CD4-positive, alpha-beta T cell treated with Interleukin-21 for 1 hour (primary cell): ENCODE measurements at regions not wholly inside any gene's neighbourhood (a gene's known extent, or its start where the extent isn't known, plus 50 kb on each side); places are given as distances from the start of the nearest gene placed in this dataset.
"Not testable (repeated sequence)": the region's sequence is repeated elsewhere in the genome, so short reads cannot be mapped to it uniquely, and the experiment has no call there.

Experiments used
- DNase-seq: peaks from one replicate; pipeline ENCODE4 v3.0.0-alpha.2; 2020

GRCh38 chrX:8018934-8019333, 91.7 kb upstream of the PNPLA4 start:
- DNase-seq, result no peak

DNA sequence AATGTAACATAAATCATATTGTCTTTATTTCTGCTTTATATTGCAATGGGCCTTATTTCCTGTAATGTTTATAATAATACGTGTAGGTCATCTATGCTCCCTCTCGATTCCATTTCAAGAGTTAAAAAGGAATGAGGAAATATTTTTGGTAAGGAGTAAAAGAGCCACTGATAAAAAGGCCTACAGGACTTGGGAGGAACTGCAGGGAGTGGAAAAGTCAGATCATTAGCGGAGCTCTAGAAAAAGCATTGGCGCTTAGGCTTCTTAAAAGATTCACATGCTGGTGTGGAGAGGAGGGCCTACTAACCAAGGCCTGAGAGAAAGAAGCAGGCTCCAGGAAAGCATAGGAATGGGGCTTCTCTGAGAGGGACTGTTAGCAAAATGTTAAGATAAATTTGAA, 82.9 kb upstream of the PNPLA4 start:
- DNase-seq, result no peak

DNA sequence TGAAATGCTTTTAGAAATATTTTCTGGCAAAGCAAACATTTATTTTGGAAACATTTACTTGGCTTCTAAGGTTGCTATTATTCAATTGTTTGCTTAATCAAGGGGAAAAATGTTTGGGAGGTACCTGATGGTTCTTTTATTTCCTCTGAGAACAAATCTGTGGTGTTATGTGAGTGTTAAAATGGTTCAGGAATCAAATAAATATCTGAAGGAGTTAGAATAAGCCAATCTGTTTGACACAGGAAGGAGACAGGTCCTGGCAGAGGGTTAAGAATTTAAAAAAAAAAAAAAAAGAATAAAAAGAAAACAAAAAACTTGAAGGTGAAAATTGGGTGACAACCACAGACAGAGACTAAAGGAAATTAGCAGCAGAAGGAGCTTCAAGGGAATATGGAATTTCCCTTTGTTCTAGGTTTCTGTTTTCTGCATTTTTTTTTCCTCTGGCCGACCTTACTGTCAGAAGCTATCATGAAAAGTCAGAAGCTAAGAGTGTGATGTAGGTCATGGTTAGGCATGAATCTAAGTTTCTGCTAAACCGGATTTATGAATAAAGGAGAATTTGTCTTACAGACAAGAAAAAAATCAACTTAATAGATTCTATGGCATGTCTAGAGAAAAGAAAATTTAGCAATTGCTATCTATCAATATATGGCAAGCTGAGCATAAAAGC, 78.6 kb upstream of the PNPLA4 start:
- no peak for DNase-seq

DNA sequence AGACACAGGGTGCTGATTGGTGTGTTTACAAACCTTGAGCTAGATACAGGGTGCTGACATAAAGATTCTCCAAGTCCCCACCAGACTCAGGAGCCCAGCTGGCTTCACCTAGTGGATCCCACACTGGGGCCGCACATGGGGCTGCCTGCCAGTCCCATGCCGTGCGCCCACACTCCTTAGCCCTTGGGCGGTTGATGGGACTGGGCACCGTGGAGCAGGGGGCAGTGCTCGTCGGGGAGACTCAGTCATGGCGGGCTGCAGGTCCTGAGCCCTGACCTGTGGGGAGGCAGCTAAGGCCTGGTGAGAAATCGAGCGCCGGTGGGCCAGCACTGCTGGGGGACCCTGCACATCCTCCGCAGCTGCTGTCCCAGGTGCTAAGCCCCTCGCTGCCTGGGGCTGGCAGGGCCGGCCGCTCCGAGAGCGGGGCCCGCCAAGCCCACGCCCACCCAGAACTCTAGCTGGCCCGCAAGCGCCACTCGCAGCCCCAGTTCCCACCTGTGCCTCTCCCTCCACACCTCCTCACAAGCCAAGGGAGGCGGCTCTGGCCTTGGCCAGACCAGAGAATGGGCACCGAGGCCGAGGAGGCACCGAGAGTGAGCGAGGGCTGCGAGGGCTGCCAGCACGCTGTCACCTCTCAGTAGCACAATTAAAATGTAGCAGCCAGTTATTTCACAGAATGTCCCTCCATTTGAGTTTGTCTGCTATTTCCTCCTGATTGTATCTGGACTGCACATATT, 76.1 kb upstream of the PNPLA4 start:
- DNase-seq, result no peak

GRCh38 chrX:7996851-7997250, 69.6 kb upstream of the PNPLA4 start:
- no peak for DNase-seq

- DNase-seq, result peak; percentile 32
These were observed 69.2 kb upstream of the PNPLA4 start for GRCh38 chrX:7996414-7996813.

DNA sequence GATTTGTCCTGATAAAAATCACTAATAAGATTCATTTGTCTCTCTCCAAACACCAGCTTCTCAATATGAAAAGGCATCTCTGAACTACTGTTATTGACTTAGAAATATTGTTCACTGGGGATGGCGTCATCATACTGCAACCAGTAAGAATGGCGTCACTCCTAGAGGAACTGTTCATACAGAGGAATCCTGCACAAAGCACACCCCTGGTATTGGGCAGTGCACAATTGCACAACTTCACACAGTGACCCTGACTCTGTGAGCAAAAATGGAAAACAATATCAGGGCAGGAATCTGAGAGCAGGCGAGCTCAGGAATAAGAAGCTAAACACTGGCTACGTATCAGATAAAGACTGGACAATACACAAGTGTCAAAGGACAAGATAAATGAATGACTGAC, 66.7 kb upstream of the PNPLA4 start:
- no peak for DNase-seq

- DNase-seq, result not testable (repeated sequence)
These were observed 61.0 kb upstream of the PNPLA4 start for GRCh38 chrX:7988013-7988759.

DNA sequence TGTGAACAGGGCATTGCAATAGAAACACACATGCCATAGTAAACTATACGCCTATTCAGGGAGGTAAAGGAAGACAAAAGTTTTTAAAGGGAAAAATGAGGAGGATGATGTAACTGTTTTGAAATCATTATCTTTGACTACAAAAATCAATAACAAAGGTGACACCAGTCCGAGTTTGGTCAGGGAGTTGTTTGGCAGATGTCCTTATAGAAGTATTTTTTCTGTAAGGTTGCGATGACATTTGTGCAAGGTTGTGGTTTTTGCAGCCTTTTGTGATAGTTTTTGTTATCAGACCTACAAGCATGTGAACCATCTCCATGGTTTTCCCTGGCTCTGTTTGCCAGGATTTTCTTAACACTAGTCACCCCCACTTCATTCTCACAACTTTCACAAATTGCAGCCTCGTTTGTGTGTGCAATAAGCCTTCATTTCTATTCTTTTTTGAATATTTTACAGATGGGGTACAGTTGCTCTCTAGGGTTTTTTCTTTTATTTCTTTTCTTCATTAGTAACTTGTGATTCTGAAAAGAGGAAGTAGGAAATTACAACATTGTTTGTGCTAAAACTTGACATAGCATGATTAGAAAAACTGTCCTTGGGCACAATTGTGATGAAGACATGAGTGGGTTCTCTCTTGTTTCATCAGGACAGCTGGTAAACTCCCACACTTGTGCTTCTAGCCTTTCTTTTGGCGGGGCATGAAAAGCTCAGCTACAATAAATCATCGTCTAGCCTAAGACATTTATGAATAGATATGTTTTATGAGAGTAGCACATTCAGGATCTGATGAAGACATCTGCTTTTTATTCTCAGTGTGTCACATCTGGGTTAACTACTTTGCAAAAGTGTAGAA, 60.2 kb upstream of the PNPLA4 start:
- DNase-seq, result no peak

DNA sequence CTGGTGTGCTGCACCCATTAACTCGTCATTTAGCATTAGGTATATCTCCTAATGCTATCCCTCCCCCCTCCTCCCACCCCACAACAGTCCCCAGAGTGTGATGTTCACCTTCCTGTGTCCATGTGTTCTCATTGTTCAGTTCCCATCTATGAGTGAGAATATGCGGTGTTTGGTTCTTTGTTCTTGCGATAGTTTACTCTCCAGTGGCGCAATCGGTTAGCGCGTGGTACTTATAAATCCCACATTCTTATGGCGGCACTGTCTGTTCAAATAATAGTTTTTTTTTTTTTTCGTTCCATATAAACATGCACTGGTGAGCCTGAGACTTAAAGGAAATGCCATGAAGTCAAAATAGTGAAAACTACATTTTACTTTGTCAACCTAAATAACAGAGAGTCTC, 59.5 kb upstream of the PNPLA4 start:
- not testable (repeated sequence) for DNase-seq

GRCh38 chrX:7985568-7985967, 58.4 kb upstream of the PNPLA4 start:
- DNase-seq, result no peak

GRCh38 chrX:7983581-7983980, 56.4 kb upstream of the PNPLA4 start:
- DNase-seq, result no peak
